ENCODE measurements at regions not wholly inside any gene's neighbourhood (a gene's known extent, or its start where the extent isn't known, plus 50 kb on each side); places are given as distances from the start of the nearest gene placed in this dataset.

GRCh38 chr10:131652438-131653139 lies 248.2 kb upstream of the PPP2R2D start:
- H3K4me1 ChIP-seq (ENCODE audit: control insufficient read depth, low read length) = no peaks in the 10 kb centered on the region
- no peaks in the 10 kb centered on the region for H3K9me3 ChIP-seq (ENCODE audit: control insufficient read depth, insufficient read depth, low read length)
- TF ChIP-seq EZH2phosphoT487 (IDR thresholded peaks at IDR 0.05; ENCODE audit: borderline replicate concordance, low read length) = no peak
- TF ChIP-seq, protein P1, sequence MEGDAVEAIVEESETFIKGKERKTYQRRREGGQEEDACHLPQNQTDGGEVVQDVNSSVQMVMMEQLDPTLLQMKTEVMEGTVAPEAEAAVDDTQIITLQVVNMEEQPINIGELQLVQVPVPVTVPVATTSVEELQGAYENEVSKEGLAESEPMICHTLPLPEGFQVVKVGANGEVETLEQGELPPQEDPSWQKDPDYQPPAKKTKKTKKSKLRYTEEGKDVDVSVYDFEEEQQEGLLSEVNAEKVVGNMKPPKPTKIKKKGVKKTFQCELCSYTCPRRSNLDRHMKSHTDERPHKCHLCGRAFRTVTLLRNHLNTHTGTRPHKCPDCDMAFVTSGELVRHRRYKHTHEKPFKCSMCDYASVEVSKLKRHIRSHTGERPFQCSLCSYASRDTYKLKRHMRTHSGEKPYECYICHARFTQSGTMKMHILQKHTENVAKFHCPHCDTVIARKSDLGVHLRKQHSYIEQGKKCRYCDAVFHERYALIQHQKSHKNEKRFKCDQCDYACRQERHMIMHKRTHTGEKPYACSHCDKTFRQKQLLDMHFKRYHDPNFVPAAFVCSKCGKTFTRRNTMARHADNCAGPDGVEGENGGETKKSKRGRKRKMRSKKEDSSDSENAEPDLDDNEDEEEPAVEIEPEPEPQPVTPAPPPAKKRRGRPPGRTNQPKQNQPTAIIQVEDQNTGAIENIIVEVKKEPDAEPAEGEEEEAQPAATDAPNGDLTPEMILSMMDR (IDR thresholded peaks at IDR 0.05; ENCODE audit: low read depth, low read length, poor library complexity, severe bottlenecking) = no peak
- no peaks in the 10 kb centered on the region for H3K9me2 ChIP-seq (replicated peaks; ENCODE audit: control insufficient read depth, low read length)
- no peak overlapping the region for H3K27ac ChIP-seq (ENCODE audit: low read depth, low read length)
- no peak overlapping the region for H3K4me3 ChIP-seq (ENCODE audit: low read length)
- H3K36me3 ChIP-seq (ENCODE audit: control insufficient read depth, low read length) = no peaks in the 10 kb centered on the region
- no peaks in the 10 kb centered on the region for H4K20me1 ChIP-seq (ENCODE audit: control insufficient read depth, insufficient read depth, low read depth, low read length)
- H3K4me2 ChIP-seq (ENCODE audit: low read length) = no peak overlapping the region
- no peaks in the 10 kb centered on the region for H3F3A ChIP-seq (ENCODE audit: control insufficient read depth, insufficient read depth)
- no peaks in the 10 kb centered on the region for H3K27me3 ChIP-seq (ENCODE audit: control insufficient read depth, low read length)
- no peaks in the 10 kb centered on the region for H3K79me2 ChIP-seq (ENCODE audit: control insufficient read depth, low read length)

DNA sequence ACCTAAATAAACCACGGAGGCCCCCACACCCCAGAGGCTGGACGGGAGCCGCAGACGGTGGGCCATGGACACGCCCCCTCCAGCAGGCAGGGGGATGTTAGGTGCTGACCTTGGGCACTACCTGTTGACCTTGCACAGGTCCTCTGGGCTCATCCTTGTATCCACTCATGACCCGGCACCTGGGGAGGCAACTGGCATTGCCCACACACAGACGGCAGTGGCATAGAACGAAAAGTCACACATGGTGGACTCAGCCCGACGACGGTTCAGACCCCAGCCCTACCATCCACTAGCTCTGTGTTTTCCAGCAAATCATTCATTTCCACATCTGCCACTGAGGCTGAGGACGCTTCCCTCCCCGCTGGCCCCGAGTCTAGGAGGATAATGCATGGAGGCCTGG lies 247.7 kb upstream of the PPP2R2D start:
- H3K79me2 ChIP-seq (ENCODE audit: control insufficient read depth, low read length) = no peaks in the 10 kb centered on the region
- H3K4me1 ChIP-seq (ENCODE audit: control insufficient read depth, low read length) = no peaks in the 10 kb centered on the region
- H3K27me3 ChIP-seq (ENCODE audit: control insufficient read depth, low read length) = no peaks in the 10 kb centered on the region
- no peaks in the 10 kb centered on the region for H3K9me2 ChIP-seq (replicated peaks; ENCODE audit: control insufficient read depth, low read length)
- H4K20me1 ChIP-seq (ENCODE audit: control insufficient read depth, insufficient read depth, low read depth, low read length) = no peaks in the 10 kb centered on the region
- no peak overlapping the region for H3K27ac ChIP-seq (ENCODE audit: low read depth, low read length)
- H3K4me2 ChIP-seq (ENCODE audit: low read length) = no peak overlapping the region
- no peak for TF ChIP-seq EZH2phosphoT487 (IDR thresholded peaks at IDR 0.05; ENCODE audit: borderline replicate concordance, low read length)
- TF ChIP-seq, protein P1 (IDR thresholded peaks at IDR 0.05; ENCODE audit: low read depth, low read length, poor library complexity, severe bottlenecking) = no peak
- H3K9me3 ChIP-seq (ENCODE audit: control insufficient read depth, insufficient read depth, low read length) = no peaks in the 10 kb centered on the region
- H3F3A ChIP-seq (ENCODE audit: control insufficient read depth, insufficient read depth) = no peaks in the 10 kb centered on the region
- no peak overlapping the region for H3K4me3 ChIP-seq (ENCODE audit: low read length)
- no peaks in the 10 kb centered on the region for H3K36me3 ChIP-seq (ENCODE audit: control insufficient read depth, low read length)

GRCh38 chr10:131653554-131654470 lies 247.0 kb upstream of the PPP2R2D start:
- Histone ChIP-seq H4K20me1 (ENCODE audit: control insufficient read depth, insufficient read depth, low read depth, low read length) (no peaks in the 10 kb centered on the region), H3K4me3 (ENCODE audit: low read length) (no peak overlapping the region), H3K9me3 (ENCODE audit: control insufficient read depth, insufficient read depth, low read length) (no peaks in the 10 kb centered on the region), H3K79me2 (ENCODE audit: control insufficient read depth, low read length) (no peaks in the 10 kb centered on the region), H3F3A (ENCODE audit: control insufficient read depth, insufficient read depth) (no peaks in the 10 kb centered on the region), H3K4me2 (ENCODE audit: low read length) (no peak overlapping the region), H3K27me3 (ENCODE audit: control insufficient read depth, low read length) (no peaks in the 10 kb centered on the region), H3K27ac (ENCODE audit: low read depth, low read length) (no peak overlapping the region), H3K4me1 (ENCODE audit: control insufficient read depth, low read length) (no peaks in the 10 kb centered on the region), H3K36me3 (ENCODE audit: control insufficient read depth, low read length) (no peaks in the 10 kb centered on the region), H3K9me2 (replicated peaks; ENCODE audit: control insufficient read depth, low read length) (no peaks in the 10 kb centered on the region)
- no peak for TF ChIP-seq EZH2phosphoT487 (IDR thresholded peaks at IDR 0.05; ENCODE audit: borderline replicate concordance, low read length)
- TF ChIP-seq, protein P1 (IDR thresholded peaks at IDR 0.05; ENCODE audit: low read depth, low read length, poor library complexity, severe bottlenecking) = no peak

All from DOHH2 (cell line).